IMR-90 (cell line): ENCODE measurements at regions not wholly inside any gene's neighbourhood (a gene's known extent, or its start where the extent isn't known, plus 50 kb on each side); places are given as distances from the start of the nearest gene placed in this dataset.

ENCODE experiments used
- ATAC-seq: fragments of 200-7000 bp; cut with Tn5 transposase; 2 replicates; pipeline ENCODE4 v1.9.1; 2020; ENCODE audit warnings: low read depth, mild to moderate bottlenecking, moderate library complexity
- BruUV-seq: library from RNA; stranded (reverse); fragments of 400-500 nt; replicated peaks from 2 replicates; lab custom pipeline; 2021; lab: Mats Ljungman, UMichigan
- CTCF ChIA-PET: fragments of 300-600 bp; formaldehyde crosslinking; extraction: SDS; loops from one replicate; lab custom pipeline; 2021; ENCODE audit warnings: antibody characterized with exemption; lab: Yijun Ruan, JAX
- POLR2A ChIA-PET: fragments of 300-600 bp; sonication (Branson Sonifier 250); formaldehyde crosslinking; loops from one replicate; lab custom pipeline; 2022; ENCODE audit warnings: antibody characterized with exemption; ENCODE audit not compliant: unreplicated experiment; lab: Charles Lee
- DNase-seq: peaks from one replicate; pipeline ENCODE4 v3.0.0; 2013
- H2AFZ ChIP-seq: replicated peaks from 2 replicates; pipeline ENCODE3; 2013; ENCODE audit warnings: low read length, mild to moderate bottlenecking; ENCODE audit not compliant: poor library complexity
- H2AK5ac ChIP-seq: 2 replicates; pipeline ENCODE4 v1.6.1; 2013; ENCODE audit warnings: low read depth, low read length, inconsistent platforms
- H2AK9ac ChIP-seq: replicated peaks from 2 replicates; pipeline ENCODE3; 2013; ENCODE audit warnings: mild to moderate bottlenecking, low read depth, low read length, moderate library complexity; ENCODE audit not compliant: poor library complexity
- H2BK120ac ChIP-seq: 2 replicates; pipeline ENCODE4 v1.6.1; 2013; ENCODE audit warnings: low read depth, low read length, inconsistent platforms
- H2BK15ac ChIP-seq: 3 replicates; pipeline ENCODE4 v1.6.1; 2013; ENCODE audit warnings: low read depth, low read length, inconsistent platforms
- H2BK20ac ChIP-seq: 2 replicates; pipeline ENCODE4 v1.6.1; 2013; ENCODE audit warnings: low read depth, mild to moderate bottlenecking, inconsistent platforms, low read length, moderate library complexity
- H2BK5ac ChIP-seq: 2 replicates; pipeline ENCODE4 v1.6.1; 2013; ENCODE audit warnings: mild to moderate bottlenecking, low read depth, low read length, inconsistent platforms; ENCODE audit not compliant: poor library complexity, severe bottlenecking
- H3K14ac ChIP-seq: replicated peaks from 2 replicates; pipeline ENCODE4 v1.6.1; 2013; ENCODE audit warnings: low read depth, low read length, inconsistent platforms
- H3K18ac ChIP-seq: 2 replicates; pipeline ENCODE4 v1.6.1; 2013; ENCODE audit warnings: low read depth, low read length, control low read depth
- H3K23ac ChIP-seq: 2 replicates; pipeline ENCODE4 v1.6.1; 2013; ENCODE audit warnings: low read depth, low read length, inconsistent platforms
- H3K27ac ChIP-seq: 2 replicates; pipeline ENCODE4 v1.5.1; 2013; ENCODE audit warnings: mild to moderate bottlenecking, control low read depth, low read length; ENCODE audit not compliant: insufficient read depth
- H3K27me3 ChIP-seq: 2 replicates; pipeline ENCODE4 v1.6.1; 2013; ENCODE audit warnings: low read length; ENCODE audit not compliant: control insufficient read depth, insufficient read depth
- H3K36me3 ChIP-seq: 2 replicates; pipeline ENCODE4 v1.6.1; 2013; ENCODE audit warnings: low read length, mixed read lengths; ENCODE audit not compliant: control insufficient read depth, insufficient read depth
- H3K4ac ChIP-seq: 2 replicates; pipeline ENCODE4 v1.6.1; 2013; ENCODE audit warnings: low read depth, low read length, inconsistent platforms
- H3K4me1 ChIP-seq: 2 replicates; pipeline ENCODE4 v1.6.1; 2013; ENCODE audit warnings: low read length, mixed read lengths; ENCODE audit not compliant: control insufficient read depth, insufficient read depth
- H3K4me2 ChIP-seq: 2 replicates; pipeline ENCODE4 v1.6.1; 2013; ENCODE audit warnings: low read depth, mild to moderate bottlenecking, control low read depth, low read length, moderate library complexity
- H3K4me3 ChIP-seq: 2 replicates; pipeline ENCODE4 v1.5.1; 2013; ENCODE audit warnings: low read depth, mild to moderate bottlenecking, control low read depth, low read length, moderate library complexity; ENCODE audit not compliant: insufficient read depth
- H3K56ac ChIP-seq: 2 replicates; pipeline ENCODE4 v1.6.1; 2013; ENCODE audit warnings: low read length, inconsistent platforms; ENCODE audit not compliant: insufficient read depth; ENCODE audit errors: extremely low read depth
- H3K79me1 ChIP-seq, 2 experiments: 2 replicates each; pipeline ENCODE4 v1.6.1; 2013; ENCODE audit warnings: low read length in 2 of 2, inconsistent platforms in 1 of 2, low read depth in 1 of 2
- H3K9ac ChIP-seq: 2 replicates; pipeline ENCODE4 v1.6.1; 2013; ENCODE audit warnings: low read depth, low read length, control low read depth
- H3K9me1 ChIP-seq: 2 replicates; pipeline ENCODE4 v1.6.1; 2013; ENCODE audit warnings: low read length, inconsistent platforms; ENCODE audit not compliant: insufficient read depth
- H3K9me3 ChIP-seq: 2 replicates; pipeline ENCODE4 v1.6.1; 2013; ENCODE audit warnings: low read length; ENCODE audit not compliant: control insufficient read depth, insufficient read depth
- H4K20me1 ChIP-seq: 2 replicates; pipeline ENCODE4 v1.6.1; 2013; ENCODE audit warnings: low read length, inconsistent platforms; ENCODE audit not compliant: insufficient read depth
- H4K5ac ChIP-seq: 2 replicates; pipeline ENCODE4 v1.6.1; 2013; ENCODE audit warnings: mild to moderate bottlenecking, low read depth, low read length, control low read depth
- H4K8ac ChIP-seq, 2 experiments: 2 replicates each; pipeline ENCODE4 v1.6.1; 2013; ENCODE audit warnings: low read depth in 2 of 2, low read length in 2 of 2, control low read depth in 1 of 2, inconsistent platforms in 1 of 2
- H4K91ac ChIP-seq: 2 replicates; pipeline ENCODE4 v1.6.1; 2013; ENCODE audit warnings: low read depth, low read length, inconsistent platforms; ENCODE audit not compliant: insufficient read depth
- BHLHE40 ChIP-seq: fragments of 150-350 bp; IDR thresholded peaks from 2 replicates; pipeline ENCODE4 v1.6.1; 2016; ENCODE audit warnings: mild to moderate bottlenecking, low read depth, low read length
- MXI1 ChIP-seq: IDR thresholded peaks from 2 replicates; pipeline ENCODE4 v1.6.1; 2012; ENCODE audit warnings: low read depth, mild to moderate bottlenecking, low read length, moderate library complexity, borderline replicate concordance
- NFE2L2 ChIP-seq: fragments of 150-350 bp; IDR thresholded peaks from 2 replicates; pipeline ENCODE4 v1.6.1; 2016; ENCODE audit warnings: low read depth, mild to moderate bottlenecking, low read length
- POLR2A ChIP-seq: IDR thresholded peaks from 2 replicates; pipeline ENCODE4 v1.6.1; 2012; ENCODE audit warnings: mild to moderate bottlenecking, low read depth, low read length
- RAD21 ChIP-seq: IDR thresholded peaks from 2 replicates; pipeline ENCODE4 v1.6.1; 2012; ENCODE audit warnings: low read length, improper control_type of control experiment
- RFX5 ChIP-seq: IDR thresholded peaks from 2 replicates; pipeline ENCODE4 v1.8.0; 2012; ENCODE audit warnings: low read depth, mild to moderate bottlenecking, low read length, moderate library complexity
- WGBS, 2 experiments: methylation state at CpG; one replicate each; pipeline versions ENCODE4 v1.1.5 to v1.1.7; 2013; ENCODE audit warnings: missing lambda C conversion rate in 2 of 2; ENCODE audit not compliant: insufficient read length in 1 of 2; ENCODE audit errors: extremely low coverage in 2 of 2; 5-methylcytosine and 5-hydroxymethylcytosine counted together
- dilution Hi-C: fragments of 300-500 bp; cut with HindIII; formaldehyde crosslinking; loops from one replicate; pipeline ENCODE4 v1.14.3; 2018; ENCODE audit warnings: low sequenced_read_pairs; ENCODE audit not compliant: unreplicated experiment
- in situ Hi-C: fragments of 300-500 bp; cut with MboI; formaldehyde crosslinking; loops from 3 replicates; pipeline ENCODE4 v1.14.3; 2019; ENCODE audit warnings: low sequenced_read_pairs, inconsistent platforms, mixed read lengths
- intact Hi-C: fragments of 100-400 bp; cut with micrococcal nuclease; formaldehyde crosslinking; loops from 2 replicates; pipeline ENCODE4 v1.10.0; 2022
- TF ChIP-seq, protein P1 (sequence below): fragments of 150-350 bp; IDR thresholded peaks from 2 replicates; pipeline ENCODE4 v1.6.1; 2017; ENCODE audit warnings: mild to moderate bottlenecking, antibody characterized with exemption, low read length, low read depth

DNA sequence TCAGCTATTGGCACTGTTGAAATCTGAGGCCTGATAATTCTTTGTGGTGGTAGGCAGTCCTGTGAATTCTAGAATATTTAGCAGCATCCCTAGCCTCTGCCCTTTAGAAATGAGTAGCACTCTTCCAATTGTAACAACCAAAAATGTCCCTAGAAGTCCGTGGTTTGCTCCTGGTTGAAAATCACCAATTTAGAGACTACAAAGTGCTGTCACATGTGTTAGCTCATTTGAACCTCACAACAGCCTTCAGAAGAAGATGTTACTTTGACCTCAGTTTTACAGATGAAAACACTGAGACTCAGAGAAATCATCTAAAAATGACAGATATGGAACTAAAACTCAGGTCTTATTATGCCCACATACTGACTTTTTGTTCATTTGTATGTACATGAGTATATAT, 103.2 kb downstream of the TANC2 start:
- no peak overlapping the region for H3K4ac ChIP-seq

More for the DNA sequence above, 103.2 kb downstream of the TANC2 start:
- no peak overlapping the region for H2AK9ac ChIP-seq
- no peak overlapping the region for H3K9ac ChIP-seq
- H3K4me2 ChIP-seq, result no peak overlapping the region
- in situ Hi-C loops, result no loop called here
- H2AK5ac ChIP-seq, result no peak overlapping the region
- no peak overlapping the region for H4K91ac ChIP-seq
- H2AFZ ChIP-seq, result no peak overlapping the region
- H3K9me3 ChIP-seq, result no peaks in the 10 kb centered on the region
- no peak for TF ChIP-seq BHLHE40
- no peak for TF ChIP-seq NFE2L2
- no peak for TF ChIP-seq MXI1
- no peak for TF ChIP-seq POLR2A
- TF ChIP-seq, protein P1, sequence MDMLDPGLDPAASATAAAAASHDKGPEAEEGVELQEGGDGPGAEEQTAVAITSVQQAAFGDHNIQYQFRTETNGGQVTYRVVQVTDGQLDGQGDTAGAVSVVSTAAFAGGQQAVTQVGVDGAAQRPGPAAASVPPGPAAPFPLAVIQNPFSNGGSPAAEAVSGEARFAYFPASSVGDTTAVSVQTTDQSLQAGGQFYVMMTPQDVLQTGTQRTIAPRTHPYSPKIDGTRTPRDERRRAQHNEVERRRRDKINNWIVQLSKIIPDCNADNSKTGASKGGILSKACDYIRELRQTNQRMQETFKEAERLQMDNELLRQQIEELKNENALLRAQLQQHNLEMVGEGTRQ, result no peak
- TF ChIP-seq RAD21, result no peak
- no peak for TF ChIP-seq RFX5
- H4K20me1 ChIP-seq, result peaks cover 31% of the 10 kb centered on the region
- no peaks in the 10 kb centered on the region for H3K36me3 ChIP-seq
- no peak overlapping the region for H2BK5ac ChIP-seq
- no peak overlapping the region for H2BK20ac ChIP-seq
- H3K56ac ChIP-seq, result no peak overlapping the region
- dilution Hi-C loops, result no loop called here
- no peak overlapping the region for H2BK15ac ChIP-seq
- H4K8ac ChIP-seq, result no peak overlapping the region
- H3K27ac ChIP-seq, result no peak overlapping the region
- H3K79me1 ChIP-seq, result peaks cover 20 to 45% of the 10 kb centered on the region in 2 experiments
- BruUV-seq, result no TSS peak
- H3K9me1 ChIP-seq, result peaks cover 5% of the 10 kb centered on the region
- H3K23ac ChIP-seq, result no peak overlapping the region
- H2BK120ac ChIP-seq, result no peak overlapping the region
- 73% methylated on average over 1 of the region's 1 CpG; no CpG with 5 or more reads in 1 of the 2 experiments for WGBS, 2 experiments
- DNase-seq (no peak), ATAC-seq (no peak)
- no peaks in the 10 kb centered on the region for H3K27me3 ChIP-seq
- H3K18ac ChIP-seq, result no peak overlapping the region
- intact Hi-C loops, result no loop called here
- ChIA-PET POLR2A (no interaction called here), CTCF (interaction anchor here (0.6 kb wide), 1 partner anchor 23 kb away, joined by 4 read pairs; no protein-coding TSS in a partner anchor)
- no peak overlapping the region for H4K5ac ChIP-seq
- peaks cover 5% of the 10 kb centered on the region; the same call in 1 of the 2 replicates for H3K4me1 ChIP-seq
- no peak overlapping the region for H3K4me3 ChIP-seq
- H3K14ac ChIP-seq, result no peak overlapping the region
